Gastroesophageal sphincter (tissue), 4 donors: ENCODE measurements at regions not wholly inside any gene's neighbourhood (a gene's known extent, or its start where the extent isn't known, plus 50 kb on each side); places are given as distances from the start of the nearest gene placed in this dataset.

ENCODE experiments used
- ATAC-seq: fragments of 150-250 bp; one replicate; pipeline ENCODE4 v1.9.1; 2016; ENCODE audit warnings: mild to moderate bottlenecking, moderate library complexity
- H3K27ac ChIP-seq, 4 donors: fragments of 200-600 bp; sonication (generic) in 3 of 4; 1 replicate in 3 of 4; 2 replicates in 1 of 4; pipeline ENCODE4 v1.5.1; 2016 to 2019
- H3K27me3 ChIP-seq: fragments of 200-600 bp; sonication (generic); one replicate; pipeline ENCODE4 v1.5.1; 2019
- H3K36me3 ChIP-seq, 2 donors: fragments of 200-600 bp; sonication (generic); one replicate each; pipeline ENCODE4 v1.5.1; 2019; ENCODE audit warnings: control low read depth in 1 of 2
- H3K4me1 ChIP-seq, 3 donors: fragments of 200-600 bp; sonication (generic); 1 replicate in 2 of 3; 2 replicates in 1 of 3; pipeline ENCODE4 v1.5.1; 2016 to 2019; ENCODE audit warnings: control low read depth in 2 of 3
- H3K4me3 ChIP-seq, 2 donors: fragments of 200-600 bp; sonication (generic); one replicate each; pipeline ENCODE4 v1.5.1; 2019; ENCODE audit warnings: mild to moderate bottlenecking in 1 of 2, moderate library complexity in 1 of 2
- H3K9me3 ChIP-seq, 3 donors: fragments of 200-600 bp; sonication (generic); one replicate each; pipeline ENCODE4 v1.5.1; 2017 to 2019; ENCODE audit warnings: control low read depth in 2 of 3
- EP300 ChIP-seq: sonication (generic); formaldehyde crosslinking; IDR thresholded peaks from one replicate; pipeline ENCODE4 v1.6.1; 2017; ENCODE audit warnings: antibody characterized with exemption, mild to moderate bottlenecking
- POLR2A ChIP-seq, 2 donors: fragments of 450-650 bp; IDR thresholded peaks; one replicate each; pipeline ENCODE4 v1.6.1; 2017; ENCODE audit warnings: antibody characterized with exemption in 2 of 2, mild to moderate bottlenecking in 2 of 2, moderate library complexity in 1 of 2
- POLR2AphosphoS5 ChIP-seq: sonication (generic); formaldehyde crosslinking; IDR thresholded peaks from one replicate; pipeline ENCODE4 v1.6.1; 2017; ENCODE audit warnings: antibody characterized with exemption
- WGBS, 2 donors: methylation state at CpG; one replicate each; pipeline ENCODE4 v1.1.5; 2018; ENCODE audit warnings: low coverage in 1 of 2; 5-methylcytosine and 5-hydroxymethylcytosine counted together
- TF ChIP-seq, protein P1 (sequence below), 4 experiments: fragments of 200-600 bp in 2 of 4; fragments of 450-650 bp in 2 of 4; sonication (generic) in 1 of 4; IDR thresholded peaks; one replicate each; pipeline ENCODE4 v1.5.1; 2017 to 2019; ENCODE audit warnings: antibody characterized with exemption in 4 of 4, mild to moderate bottlenecking in 2 of 4, moderate library complexity in 2 of 4

DNA sequence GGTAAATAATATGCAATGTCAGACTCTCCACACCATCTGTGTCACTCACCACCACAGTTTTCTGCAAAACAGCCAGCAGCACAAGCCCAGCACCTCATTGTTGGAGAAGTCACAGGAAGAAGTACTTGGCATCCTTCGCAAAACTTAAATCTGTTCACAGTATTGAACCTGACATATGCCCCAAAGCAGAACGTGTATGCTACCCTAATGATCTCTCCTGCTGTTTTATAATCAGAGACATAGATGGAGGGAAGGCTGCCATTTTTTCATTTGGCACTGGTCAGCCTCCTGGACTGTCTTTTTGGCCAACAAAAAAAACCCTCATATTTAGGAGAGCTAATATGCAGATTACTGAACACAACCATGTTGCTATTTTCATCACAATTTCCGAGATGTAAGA lies 1272.9 kb downstream of the ROBO1 start:
- H3K4me1 ChIP-seq: peaks cover 0 to 9% (median 0%) of the 10 kb centered on the region in 3 donors
- no peak overlapping the region for H3K27ac ChIP-seq
- no peaks in the 10 kb centered on the region for H3K27me3 ChIP-seq
- H3K9me3 ChIP-seq: no peaks in the 10 kb centered on the region
- no peak overlapping the region for H3K4me3 ChIP-seq
- TF ChIP-seq EP300: no peak
- TF ChIP-seq, protein P1, sequence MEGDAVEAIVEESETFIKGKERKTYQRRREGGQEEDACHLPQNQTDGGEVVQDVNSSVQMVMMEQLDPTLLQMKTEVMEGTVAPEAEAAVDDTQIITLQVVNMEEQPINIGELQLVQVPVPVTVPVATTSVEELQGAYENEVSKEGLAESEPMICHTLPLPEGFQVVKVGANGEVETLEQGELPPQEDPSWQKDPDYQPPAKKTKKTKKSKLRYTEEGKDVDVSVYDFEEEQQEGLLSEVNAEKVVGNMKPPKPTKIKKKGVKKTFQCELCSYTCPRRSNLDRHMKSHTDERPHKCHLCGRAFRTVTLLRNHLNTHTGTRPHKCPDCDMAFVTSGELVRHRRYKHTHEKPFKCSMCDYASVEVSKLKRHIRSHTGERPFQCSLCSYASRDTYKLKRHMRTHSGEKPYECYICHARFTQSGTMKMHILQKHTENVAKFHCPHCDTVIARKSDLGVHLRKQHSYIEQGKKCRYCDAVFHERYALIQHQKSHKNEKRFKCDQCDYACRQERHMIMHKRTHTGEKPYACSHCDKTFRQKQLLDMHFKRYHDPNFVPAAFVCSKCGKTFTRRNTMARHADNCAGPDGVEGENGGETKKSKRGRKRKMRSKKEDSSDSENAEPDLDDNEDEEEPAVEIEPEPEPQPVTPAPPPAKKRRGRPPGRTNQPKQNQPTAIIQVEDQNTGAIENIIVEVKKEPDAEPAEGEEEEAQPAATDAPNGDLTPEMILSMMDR (IDR thresholded peaks at IDR 0.05): no peak
- no peak for TF ChIP-seq POLR2AphosphoS5
- no peak for TF ChIP-seq POLR2A (IDR thresholded peaks at IDR 0.05)
- WGBS, 2 donors: 49 to 61% methylated on average over 3 of the region's 3 CpGs
- ATAC-seq: no peak
- no peaks in the 10 kb centered on the region for H3K36me3 ChIP-seq

- Histone ChIP-seq H3K27ac (no peak overlapping the region), H3K4me3 (no peak overlapping the region), H3K36me3 (no peaks in the 10 kb centered on the region), H3K9me3 (no peaks in the 10 kb centered on the region), H3K27me3 (no peaks in the 10 kb centered on the region), H3K4me1 (peaks cover 0 to 9% (median 0%) of the 10 kb centered on the region in 3 donors)
- no peak for ATAC-seq
- no peak for TF ChIP-seq POLR2AphosphoS5
- TF ChIP-seq, protein P1 (IDR thresholded peaks at IDR 0.05): no peak
- no peak for TF ChIP-seq EP300
- no peak for TF ChIP-seq POLR2A (IDR thresholded peaks at IDR 0.05)
- WGBS, 2 donors: 86 to 89% methylated on average over 1 of the region's 1 CpG
Measured at GRCh38 chr3:78495301-78495700, 1272.5 kb downstream of the ROBO1 start.

GRCh38 chr3:78496501-78496900 lies 1271.3 kb downstream of the ROBO1 start:
- 71 to 80% methylated on average over 2 to 3 of the region's 5 CpGs for WGBS, 2 donors
- H3K27ac ChIP-seq: no peak overlapping the region
- H3K27me3 ChIP-seq: no peaks in the 10 kb centered on the region
- ATAC-seq: no peak
- TF ChIP-seq EP300: no peak
- no peak for TF ChIP-seq POLR2AphosphoS5
- TF ChIP-seq, protein P1 (IDR thresholded peaks at IDR 0.05): no peak
- no peak for TF ChIP-seq POLR2A (IDR thresholded peaks at IDR 0.05)
- H3K9me3 ChIP-seq: no peaks in the 10 kb centered on the region
- H3K36me3 ChIP-seq: no peaks in the 10 kb centered on the region
- no peak overlapping the region for H3K4me3 ChIP-seq
- H3K4me1 ChIP-seq: peaks cover 0 to 9% (median 0%) of the 10 kb centered on the region in 3 donors

GRCh38 chr3:78497021-78497420 lies 1270.8 kb downstream of the ROBO1 start:
- no peak for ATAC-seq

GRCh38 chr3:78497767-78498166 lies 1270.0 kb downstream of the ROBO1 start:
- TF ChIP-seq, protein P1 (IDR thresholded peaks at IDR 0.05): no peak
- TF ChIP-seq POLR2AphosphoS5: no peak
- no peak for TF ChIP-seq POLR2A (IDR thresholded peaks at IDR 0.05)
- TF ChIP-seq EP300: no peak
- no peaks in the 10 kb centered on the region for H3K27me3 ChIP-seq
- no peaks in the 10 kb centered on the region for H3K9me3 ChIP-seq
- no peaks in the 10 kb centered on the region for H3K36me3 ChIP-seq
- peaks cover 0 to 9% (median 0%) of the 10 kb centered on the region in 3 donors for H3K4me1 ChIP-seq
- 55 to 75% methylated on average over 2 of the region's 2 CpGs for WGBS, 2 donors
- no peak for ATAC-seq
- no peak overlapping the region for H3K4me3 ChIP-seq
- no peak overlapping the region for H3K27ac ChIP-seq

More at GRCh38 chr3:78497021-78497420, 1270.8 kb downstream of the ROBO1 start:
- no peak overlapping the region for H3K27ac ChIP-seq
- H3K36me3 ChIP-seq: no peaks in the 10 kb centered on the region
- 28 to 36% methylated on average over 4 of the region's 4 CpGs for WGBS, 2 donors
- H3K27me3 ChIP-seq: no peaks in the 10 kb centered on the region
- peaks cover 0 to 9% (median 0%) of the 10 kb centered on the region in 3 donors for H3K4me1 ChIP-seq
- no peak for TF ChIP-seq POLR2AphosphoS5
- TF ChIP-seq, protein P1 (IDR thresholded peaks at IDR 0.05): no peak
- no peaks in the 10 kb centered on the region for H3K9me3 ChIP-seq
- no peak overlapping the region for H3K4me3 ChIP-seq
